Skin epidermis (tissue), 12 donors: ENCODE measurements at regions not wholly inside any gene's neighbourhood (a gene's known extent, or its start where the extent isn't known, plus 50 kb on each side); places are given as distances from the start of the nearest gene placed in this dataset.

Experiments
- H3K27ac ChIP-seq, 21 experiments: fragments of 200-600 bp; sonication (generic) in 11 of 21; one replicate each; pipeline ENCODE4 v1.5.0; 2020; ENCODE audit warnings: mild to moderate bottlenecking in 3 of 21, inconsistent platforms in 2 of 21, moderate library complexity in 2 of 21
- H3K4me3 ChIP-seq, 7 experiments: fragments of 200-600 bp; sonication (generic) in 2 of 7; one replicate each; pipeline ENCODE4 v1.5.0; 2020; ENCODE audit warnings: inconsistent platforms in 2 of 7, mild to moderate bottlenecking in 2 of 7, moderate library complexity in 1 of 7

DNA sequence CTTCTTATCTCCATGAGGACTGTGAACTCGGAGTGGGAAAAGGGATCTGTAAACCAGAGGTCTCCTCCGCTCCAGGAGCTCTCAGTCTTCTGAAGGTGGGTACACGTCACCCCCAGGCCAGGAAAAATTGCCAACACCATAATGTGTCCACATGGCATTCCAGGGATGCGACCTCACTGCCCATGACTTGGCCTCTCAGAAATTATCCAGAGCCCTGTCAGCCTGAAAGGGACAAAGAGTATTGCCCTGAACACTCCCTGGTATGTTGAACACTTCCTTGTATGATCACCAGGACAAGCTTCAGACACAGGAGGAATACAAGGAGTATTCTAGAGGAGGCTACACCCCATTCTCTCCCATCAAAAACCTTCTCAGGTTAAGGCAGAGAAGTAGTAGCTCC, 81.0 kb upstream of the SLC7A1 start:
- H3K4me3 ChIP-seq = no peak overlapping the region
- H3K27ac ChIP-seq = peak overlapping the region in 12 of 21 experiments; percentile 9 to 72 (median 48)

DNA sequence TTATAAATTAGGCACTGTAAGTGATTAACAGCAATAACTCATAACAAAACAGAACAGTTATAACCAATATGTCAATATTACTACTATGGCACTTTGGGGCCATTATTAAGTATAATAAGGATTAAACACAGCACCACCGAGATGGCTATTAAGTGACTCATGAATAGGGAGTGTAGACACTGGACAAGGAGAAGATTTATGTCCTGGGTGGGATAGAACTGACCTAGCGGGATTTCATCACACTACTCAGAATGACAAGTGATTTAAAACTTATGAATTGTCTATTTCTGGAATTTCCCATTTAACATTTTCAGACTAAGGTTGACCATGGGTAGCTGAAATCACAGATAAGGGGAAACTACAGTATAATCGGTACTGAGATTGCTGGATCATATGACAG, 79.0 kb upstream of the SLC7A1 start:
- Histone ChIP-seq H3K4me3 (no peak overlapping the region), H3K27ac (no peak overlapping the region)

DNA sequence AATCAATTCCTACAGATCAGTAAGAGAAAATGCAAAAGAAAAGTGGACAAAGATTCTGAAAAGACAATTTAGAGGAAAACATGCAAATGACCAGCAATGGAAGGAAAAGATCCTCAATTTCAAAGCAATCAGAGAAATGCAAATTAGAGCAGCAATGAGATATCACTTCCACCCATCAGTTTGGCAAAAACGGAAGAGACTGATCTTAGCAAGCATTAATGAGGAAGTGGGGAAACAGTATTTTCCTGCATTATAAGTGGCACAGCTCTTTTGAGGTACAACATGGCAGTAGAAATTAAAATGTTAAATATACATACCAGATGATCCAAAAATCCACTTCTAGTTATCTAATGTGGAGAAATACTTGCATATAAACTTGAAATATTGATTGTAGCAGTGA, 69.1 kb upstream of the SLC7A1 start:
- H3K4me3 ChIP-seq = no peak overlapping the region
- H3K27ac ChIP-seq = no peak overlapping the region

DNA sequence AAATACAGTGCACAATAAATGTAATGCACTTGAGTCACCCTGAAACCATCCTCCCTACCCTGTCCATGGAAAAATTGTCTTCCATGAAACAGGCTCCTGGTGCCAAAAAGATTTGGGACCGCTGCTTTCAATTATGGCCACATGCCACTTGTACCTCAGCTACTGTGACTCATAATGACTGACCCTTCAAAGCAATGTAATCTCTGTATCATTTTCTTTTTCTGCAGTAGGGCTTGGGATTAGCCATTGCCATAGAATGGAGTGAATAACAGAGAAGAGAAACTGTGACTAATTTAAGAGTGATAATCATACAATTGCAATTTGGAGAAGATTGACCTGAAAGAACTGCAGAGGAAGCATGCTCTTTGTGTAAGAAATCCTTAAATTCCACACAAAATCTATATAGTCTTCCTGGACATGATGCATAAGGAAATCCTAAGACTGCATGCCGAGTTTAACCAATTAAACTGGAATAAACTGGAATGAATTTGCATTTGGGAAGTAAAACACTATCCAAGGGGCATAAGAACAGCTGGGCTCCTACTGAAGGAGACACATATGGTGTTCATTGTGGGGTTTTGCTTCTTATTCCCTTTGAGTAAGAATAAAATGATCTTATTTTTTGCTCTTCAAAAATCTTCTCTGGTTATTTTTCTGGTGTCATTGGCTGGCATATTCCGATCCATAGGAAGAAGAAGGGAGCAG, 59.5 kb upstream of the SLC7A1 start:
- Histone ChIP-seq H3K4me3 (no peak overlapping the region), H3K27ac (peak overlapping the region in 1 of 21 experiments; percentile 29)

DNA sequence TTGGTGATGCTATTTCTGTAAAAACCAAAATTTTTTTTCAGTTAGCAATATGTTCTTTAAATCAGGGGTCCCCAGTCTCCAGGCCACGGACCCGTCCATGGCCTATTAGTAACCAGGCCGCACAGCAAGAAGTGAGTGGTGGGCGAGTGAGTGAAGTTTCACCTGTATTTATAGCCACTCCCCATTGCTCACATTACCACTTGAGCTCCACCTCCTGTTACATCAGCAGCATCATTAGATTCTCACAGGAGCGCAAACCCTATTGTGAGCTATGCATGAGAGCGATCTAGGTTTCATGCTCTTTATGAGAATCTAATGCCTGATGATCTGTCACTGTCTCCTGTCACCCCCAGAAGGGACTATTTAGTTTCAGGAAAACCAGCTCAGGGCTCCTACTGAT, 58.9 kb upstream of the SLC7A1 start:
- Histone ChIP-seq H3K27ac (no peak overlapping the region), H3K4me3 (no peak overlapping the region)

DNA sequence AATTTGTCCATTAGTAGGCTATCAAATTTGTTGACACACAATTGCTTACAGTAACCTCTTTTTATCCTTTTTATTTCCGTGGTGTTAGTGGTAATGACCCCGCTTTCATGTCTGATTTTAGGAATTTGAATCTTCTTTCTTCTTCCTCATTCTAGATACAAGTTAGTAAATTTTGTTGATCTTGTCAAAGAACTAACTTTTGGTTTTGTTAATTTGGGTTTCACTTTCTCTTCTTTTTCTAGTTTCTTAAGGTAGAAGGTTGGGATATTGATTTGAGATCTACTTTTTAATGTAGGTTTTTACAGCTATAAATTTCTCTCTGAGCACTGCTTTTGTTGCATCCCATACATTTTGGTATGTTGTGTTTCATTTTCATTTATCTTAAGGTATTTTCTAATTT, 53.3 kb upstream of the SLC7A1 start:
- H3K4me3 ChIP-seq = no peak overlapping the region

More for the DNA sequence above, 53.3 kb upstream of the SLC7A1 start:
- no peak overlapping the region for H3K27ac ChIP-seq
